VCaP (cell line): ENCODE measurements at regions not wholly inside any gene's neighbourhood (a gene's known extent, or its start where the extent isn't known, plus 50 kb on each side); places are given as distances from the start of the nearest gene placed in this dataset.

Source experiments
- H3K27ac ChIP-seq: fragments of 450-650 bp; 2 replicates; pipeline ENCODE4 v1.5.1; 2017
- TF ChIP-seq, protein P1 (sequence below): fragments of 450-650 bp; conservative IDR thresholded peaks from 2 replicates; pipeline ENCODE4 v1.5.1; 2017; ENCODE audit warnings: mild to moderate bottlenecking, moderate library complexity

DNA sequence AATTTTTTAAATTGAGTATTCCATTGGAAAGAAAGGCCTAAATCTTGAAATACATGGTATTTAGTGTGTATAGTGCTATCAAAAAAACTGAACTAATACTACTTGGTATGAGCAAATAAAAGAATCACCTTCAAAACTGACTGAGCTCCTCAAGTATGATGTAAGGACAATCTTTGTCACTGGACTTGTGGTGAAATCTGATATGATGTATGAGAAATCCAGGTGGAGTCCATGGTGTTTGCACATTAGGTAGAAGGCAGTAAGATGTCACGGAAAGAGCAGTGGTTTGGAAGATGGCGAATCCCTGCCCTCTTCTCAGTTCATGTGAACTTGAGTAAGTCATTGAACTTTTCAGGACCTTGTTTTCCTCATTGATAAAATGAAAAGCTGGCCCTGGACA is 62.1 kb upstream of the COL1A2 start:
- TF ChIP-seq, protein P1, sequence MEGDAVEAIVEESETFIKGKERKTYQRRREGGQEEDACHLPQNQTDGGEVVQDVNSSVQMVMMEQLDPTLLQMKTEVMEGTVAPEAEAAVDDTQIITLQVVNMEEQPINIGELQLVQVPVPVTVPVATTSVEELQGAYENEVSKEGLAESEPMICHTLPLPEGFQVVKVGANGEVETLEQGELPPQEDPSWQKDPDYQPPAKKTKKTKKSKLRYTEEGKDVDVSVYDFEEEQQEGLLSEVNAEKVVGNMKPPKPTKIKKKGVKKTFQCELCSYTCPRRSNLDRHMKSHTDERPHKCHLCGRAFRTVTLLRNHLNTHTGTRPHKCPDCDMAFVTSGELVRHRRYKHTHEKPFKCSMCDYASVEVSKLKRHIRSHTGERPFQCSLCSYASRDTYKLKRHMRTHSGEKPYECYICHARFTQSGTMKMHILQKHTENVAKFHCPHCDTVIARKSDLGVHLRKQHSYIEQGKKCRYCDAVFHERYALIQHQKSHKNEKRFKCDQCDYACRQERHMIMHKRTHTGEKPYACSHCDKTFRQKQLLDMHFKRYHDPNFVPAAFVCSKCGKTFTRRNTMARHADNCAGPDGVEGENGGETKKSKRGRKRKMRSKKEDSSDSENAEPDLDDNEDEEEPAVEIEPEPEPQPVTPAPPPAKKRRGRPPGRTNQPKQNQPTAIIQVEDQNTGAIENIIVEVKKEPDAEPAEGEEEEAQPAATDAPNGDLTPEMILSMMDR = no peak
- H3K27ac ChIP-seq = no peak overlapping the region

GRCh38 chr7:94333810-94334209 is 60.9 kb upstream of the COL1A2 start:
- H3K27ac ChIP-seq = no peak overlapping the region
- TF ChIP-seq, protein P1 = no peak

- H3K27ac ChIP-seq = no peak overlapping the region
- TF ChIP-seq, protein P1 = no peak
These were observed 59.1 kb upstream of the COL1A2 start for GRCh38 chr7:94335586-94335985.

DNA sequence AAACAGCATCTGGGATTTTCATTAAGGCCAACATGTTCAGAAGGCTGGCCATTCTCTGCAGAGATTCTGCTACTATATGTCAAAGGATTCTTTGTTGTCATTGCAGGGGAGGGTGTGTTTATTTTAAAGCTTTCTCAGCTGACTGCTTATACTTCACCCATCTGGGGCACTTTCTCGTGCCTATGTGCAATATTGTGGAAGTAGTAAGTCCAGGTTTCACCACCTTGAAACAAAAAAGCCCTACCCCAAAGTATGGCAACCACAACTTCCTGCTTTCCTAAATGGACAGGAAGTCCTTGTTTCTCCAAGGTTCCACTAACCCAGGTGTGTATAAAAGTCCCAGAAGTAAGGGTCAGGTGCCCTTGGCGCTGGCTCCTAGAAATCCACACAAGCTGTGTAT is 58.7 kb upstream of the COL1A2 start:
- H3K27ac ChIP-seq = no peak overlapping the region
- TF ChIP-seq, protein P1 = no peak

DNA sequence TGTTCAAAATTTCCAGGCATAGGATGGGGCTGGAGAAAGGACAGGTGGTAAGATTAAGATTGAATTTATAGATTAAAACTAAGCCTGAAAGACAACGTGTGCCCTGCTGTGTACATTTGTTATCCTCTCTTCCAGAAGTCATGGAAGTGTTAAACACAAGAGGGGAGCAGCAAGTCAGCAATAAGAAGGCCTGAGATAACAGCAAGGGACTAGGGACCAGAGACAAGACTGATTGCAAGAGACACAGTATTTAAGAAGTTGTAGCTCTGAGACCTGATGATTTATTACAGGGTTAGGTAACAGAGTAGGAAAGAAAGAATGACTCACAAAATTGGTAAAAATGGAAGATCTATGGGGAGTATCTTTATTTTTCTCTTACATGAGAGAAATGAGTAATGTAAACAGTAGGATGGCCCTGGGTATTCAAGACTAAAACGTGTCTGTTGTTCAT is 55.7 kb upstream of the COL1A2 start:
- H3K27ac ChIP-seq = no peak overlapping the region
- TF ChIP-seq, protein P1 = no peak

DNA sequence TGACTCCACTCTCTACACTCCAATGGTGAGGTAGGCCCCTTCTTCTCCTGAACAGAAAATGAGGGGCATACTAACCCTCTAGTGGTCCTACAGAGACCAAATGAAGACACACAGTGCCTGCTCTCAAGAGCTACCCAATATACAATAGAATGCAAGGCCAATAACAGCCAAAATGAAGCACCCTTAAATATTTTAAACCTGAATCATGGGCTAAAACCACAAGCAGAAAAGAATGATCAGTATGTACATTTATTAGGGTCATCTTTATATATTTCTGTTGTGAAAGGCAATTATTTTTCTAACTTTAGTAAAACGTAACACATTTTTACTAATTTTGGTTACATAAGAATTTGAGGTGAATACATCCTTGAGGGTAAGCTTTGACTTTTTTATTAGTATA is 49.9 kb upstream of the COL1A2 start:
- TF ChIP-seq, protein P1 = no peak

More for the DNA sequence above, 49.9 kb upstream of the COL1A2 start:
- H3K27ac ChIP-seq = no peak overlapping the region
